ENCODE measurements at regions not wholly inside any gene's neighbourhood (a gene's known extent, or its start where the extent isn't known, plus 50 kb on each side); places are given as distances from the start of the nearest gene placed in this dataset.

DNA sequence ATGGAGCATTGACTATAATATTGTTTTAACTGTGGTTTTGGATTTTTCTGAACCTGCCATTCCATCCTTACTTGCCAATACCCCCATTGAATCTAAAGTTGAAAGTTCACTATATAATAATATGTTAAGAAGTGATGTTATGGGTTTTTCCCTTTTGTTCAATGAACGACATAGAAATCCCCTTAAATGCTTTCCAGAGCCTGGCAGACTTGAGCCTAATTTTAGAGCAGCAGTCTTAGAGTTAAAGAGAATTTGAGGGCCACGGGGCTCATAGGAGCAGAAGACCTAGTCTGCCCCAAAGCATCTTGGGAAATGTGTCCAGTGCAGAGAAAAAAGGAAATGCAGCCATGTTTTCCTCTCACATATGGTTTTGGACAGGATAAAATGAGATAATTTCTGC lies 146.1 kb upstream of the SLC44A1 start:
- no peak for ATAC-seq (ENCODE audit: low FRiP score in 2 of 2)

DNA sequence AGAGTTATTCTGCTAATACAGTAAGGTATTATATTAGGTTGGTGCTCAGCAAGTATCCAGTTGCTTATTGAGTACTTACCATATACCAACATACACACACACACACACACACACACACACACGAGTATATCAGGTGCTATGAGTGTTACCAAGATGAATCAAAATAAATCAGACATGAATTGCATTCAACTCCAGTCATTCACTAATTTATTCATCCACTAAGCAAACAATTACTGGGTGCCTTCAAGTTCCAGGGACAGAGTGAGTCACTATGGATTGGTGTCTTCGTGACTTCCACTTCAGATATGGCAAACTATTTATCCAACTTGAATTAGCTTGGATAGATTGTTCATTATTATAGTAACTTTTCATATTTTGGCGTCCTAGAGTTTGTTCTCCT lies 140.7 kb upstream of the SLC44A1 start:
- H3K27me3 ChIP-seq: no peaks in the 10 kb centered on the region
- no peak for DNase-seq
- H3K27ac ChIP-seq: no peak overlapping the region
- no peak for TF ChIP-seq POLR2AphosphoS5 (IDR thresholded peaks at IDR 0.05)
- no peak for TF ChIP-seq POLR2A (IDR thresholded peaks at IDR 0.05)
- TF ChIP-seq, protein P1, sequence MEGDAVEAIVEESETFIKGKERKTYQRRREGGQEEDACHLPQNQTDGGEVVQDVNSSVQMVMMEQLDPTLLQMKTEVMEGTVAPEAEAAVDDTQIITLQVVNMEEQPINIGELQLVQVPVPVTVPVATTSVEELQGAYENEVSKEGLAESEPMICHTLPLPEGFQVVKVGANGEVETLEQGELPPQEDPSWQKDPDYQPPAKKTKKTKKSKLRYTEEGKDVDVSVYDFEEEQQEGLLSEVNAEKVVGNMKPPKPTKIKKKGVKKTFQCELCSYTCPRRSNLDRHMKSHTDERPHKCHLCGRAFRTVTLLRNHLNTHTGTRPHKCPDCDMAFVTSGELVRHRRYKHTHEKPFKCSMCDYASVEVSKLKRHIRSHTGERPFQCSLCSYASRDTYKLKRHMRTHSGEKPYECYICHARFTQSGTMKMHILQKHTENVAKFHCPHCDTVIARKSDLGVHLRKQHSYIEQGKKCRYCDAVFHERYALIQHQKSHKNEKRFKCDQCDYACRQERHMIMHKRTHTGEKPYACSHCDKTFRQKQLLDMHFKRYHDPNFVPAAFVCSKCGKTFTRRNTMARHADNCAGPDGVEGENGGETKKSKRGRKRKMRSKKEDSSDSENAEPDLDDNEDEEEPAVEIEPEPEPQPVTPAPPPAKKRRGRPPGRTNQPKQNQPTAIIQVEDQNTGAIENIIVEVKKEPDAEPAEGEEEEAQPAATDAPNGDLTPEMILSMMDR (IDR thresholded peaks at IDR 0.05): no peak
- no peak for TF ChIP-seq EP300 (IDR thresholded peaks at IDR 0.05)
- no peaks in the 10 kb centered on the region for H3K36me3 ChIP-seq
- 72 to 74% methylated on average over 3 of the region's 3 CpGs for WGBS, 2 donors
- H3K4me1 ChIP-seq: no peaks in the 10 kb centered on the region
- no peaks in the 10 kb centered on the region for H3K9me3 ChIP-seq
- no peak for ATAC-seq (ENCODE audit: low FRiP score in 2 of 2)
- no peak overlapping the region for H3K4me3 ChIP-seq

More for the DNA sequence above, 146.1 kb upstream of the SLC44A1 start:
- Histone ChIP-seq H3K36me3 (no peaks in the 10 kb centered on the region), H3K4me1 (no peaks in the 10 kb centered on the region), H3K9me3 (no peaks in the 10 kb centered on the region), H3K27ac (no peak overlapping the region), H3K4me3 (no peak overlapping the region), H3K27me3 (no peaks in the 10 kb centered on the region)
- 44 to 46% methylated on average over 2 of the region's 2 CpGs for WGBS, 2 donors
- TF ChIP-seq, protein P1 (IDR thresholded peaks at IDR 0.05): no peak
- TF ChIP-seq POLR2AphosphoS5 (IDR thresholded peaks at IDR 0.05) (no peak), POLR2A (IDR thresholded peaks at IDR 0.05) (no peak), EP300 (IDR thresholded peaks at IDR 0.05) (no peak)
- DNase-seq: no peak

DNA sequence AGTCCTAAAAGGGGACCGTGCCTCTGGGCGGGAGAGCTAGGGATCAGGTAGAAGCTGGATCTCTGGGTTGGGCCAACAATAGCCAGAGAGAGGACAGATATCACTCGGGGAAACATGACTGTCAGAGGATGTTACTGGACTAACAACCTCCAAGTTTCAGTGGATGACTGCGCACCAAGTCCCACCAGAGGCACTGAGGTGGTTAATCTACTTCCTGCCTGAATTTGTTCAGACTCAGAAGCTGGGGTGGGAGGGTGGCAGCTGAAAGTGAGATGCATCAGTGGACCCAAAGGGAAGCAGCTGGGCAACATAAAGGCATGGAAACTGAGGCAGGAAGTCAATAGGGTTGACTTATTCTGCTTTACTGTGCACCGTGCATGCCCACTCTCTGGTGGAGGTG lies 130.1 kb upstream of the SLC44A1 start:
- Histone ChIP-seq H3K27me3 (no peaks in the 10 kb centered on the region), H3K27ac (no peak overlapping the region), H3K4me3 (no peak overlapping the region), H3K36me3 (no peaks in the 10 kb centered on the region), H3K9me3 (no peaks in the 10 kb centered on the region), H3K4me1 (peaks cover 0 to 3% (median 0%) of the 10 kb centered on the region in 4 donors)
- no peak for TF ChIP-seq EP300 (IDR thresholded peaks at IDR 0.05)
- TF ChIP-seq, protein P1 (IDR thresholded peaks at IDR 0.05): no peak
- no peak for TF ChIP-seq POLR2A (IDR thresholded peaks at IDR 0.05)
- no peak for TF ChIP-seq POLR2AphosphoS5 (IDR thresholded peaks at IDR 0.05)
- no peak for ATAC-seq (ENCODE audit: low FRiP score in 2 of 2)
- 84 to 93% methylated on average over 5 of the region's 5 CpGs for WGBS, 2 donors
- no peak for DNase-seq

DNA sequence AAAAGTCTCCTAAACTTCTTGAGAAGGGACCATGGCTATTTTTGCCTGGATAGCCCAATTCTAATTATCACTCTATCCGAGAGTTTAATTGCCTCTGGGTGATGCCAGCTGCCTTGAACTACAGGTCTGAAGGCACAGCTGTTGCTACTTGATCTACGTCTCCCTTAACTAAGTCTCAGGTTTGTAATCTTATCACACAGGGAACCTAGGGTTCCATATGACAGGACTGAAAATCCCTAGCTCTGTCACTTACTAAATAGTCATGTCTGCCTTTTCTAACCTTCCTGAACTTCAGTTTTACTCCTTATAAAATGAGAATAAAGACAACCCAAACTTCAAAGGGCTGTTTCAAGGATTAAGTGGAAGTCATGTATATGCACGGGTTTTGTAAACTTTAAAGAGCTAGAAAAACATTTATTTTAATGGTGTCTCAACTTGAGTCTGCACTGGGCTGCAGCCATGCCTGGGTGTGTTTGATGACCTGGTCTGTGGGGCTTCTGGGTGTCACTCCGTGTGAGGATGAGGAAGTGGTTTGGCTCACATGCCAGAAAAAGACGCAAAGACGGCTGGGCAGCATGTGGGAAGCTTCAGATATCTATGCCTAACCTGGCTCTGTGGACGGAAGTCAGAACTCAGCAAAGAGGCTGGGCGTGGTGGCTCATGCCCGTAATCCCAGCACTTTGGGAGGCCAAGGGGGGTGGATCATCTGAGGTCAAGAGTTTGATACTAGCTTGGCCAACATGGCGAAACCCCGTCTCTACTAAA lies 129.3 kb upstream of the SLC44A1 start:
- H3K36me3 ChIP-seq: no peaks in the 10 kb centered on the region
- H3K4me3 ChIP-seq: no peak overlapping the region
- peak in 1 of 2 donors; percentile 79 for DNase-seq
- TF ChIP-seq POLR2A (IDR thresholded peaks at IDR 0.05) (peak in 1 of 4 donors; percentile 20), POLR2AphosphoS5 (IDR thresholded peaks at IDR 0.05) (no peak), EP300 (IDR thresholded peaks at IDR 0.05) (no peak)
- TF ChIP-seq, protein P1 (IDR thresholded peaks at IDR 0.05): no peak
- ATAC-seq (ENCODE audit: low FRiP score in 2 of 2): peak; percentile 73 to 85
- H3K4me1 ChIP-seq: peaks cover 0 to 3% (median 0%) of the 10 kb centered on the region in 4 donors
- no peaks in the 10 kb centered on the region for H3K27me3 ChIP-seq
- H3K9me3 ChIP-seq: no peaks in the 10 kb centered on the region
- peak overlapping the region in 1 of 4 donors; percentile 5 for H3K27ac ChIP-seq
- 46 to 53% methylated on average over 11 of the region's 11 CpGs for whole genome bisulfite sequencing, 2 donors

All from upper lobe of left lung (tissue), 6 donors.